ENCODE measurements at regions not wholly inside any gene's neighbourhood (a gene's known extent, or its start where the extent isn't known, plus 50 kb on each side); places are given as distances from the start of the nearest gene placed in this dataset.
A peak's percentile ranks its signal among the peaks of the same experiment; 100 is the strongest.

DNA sequence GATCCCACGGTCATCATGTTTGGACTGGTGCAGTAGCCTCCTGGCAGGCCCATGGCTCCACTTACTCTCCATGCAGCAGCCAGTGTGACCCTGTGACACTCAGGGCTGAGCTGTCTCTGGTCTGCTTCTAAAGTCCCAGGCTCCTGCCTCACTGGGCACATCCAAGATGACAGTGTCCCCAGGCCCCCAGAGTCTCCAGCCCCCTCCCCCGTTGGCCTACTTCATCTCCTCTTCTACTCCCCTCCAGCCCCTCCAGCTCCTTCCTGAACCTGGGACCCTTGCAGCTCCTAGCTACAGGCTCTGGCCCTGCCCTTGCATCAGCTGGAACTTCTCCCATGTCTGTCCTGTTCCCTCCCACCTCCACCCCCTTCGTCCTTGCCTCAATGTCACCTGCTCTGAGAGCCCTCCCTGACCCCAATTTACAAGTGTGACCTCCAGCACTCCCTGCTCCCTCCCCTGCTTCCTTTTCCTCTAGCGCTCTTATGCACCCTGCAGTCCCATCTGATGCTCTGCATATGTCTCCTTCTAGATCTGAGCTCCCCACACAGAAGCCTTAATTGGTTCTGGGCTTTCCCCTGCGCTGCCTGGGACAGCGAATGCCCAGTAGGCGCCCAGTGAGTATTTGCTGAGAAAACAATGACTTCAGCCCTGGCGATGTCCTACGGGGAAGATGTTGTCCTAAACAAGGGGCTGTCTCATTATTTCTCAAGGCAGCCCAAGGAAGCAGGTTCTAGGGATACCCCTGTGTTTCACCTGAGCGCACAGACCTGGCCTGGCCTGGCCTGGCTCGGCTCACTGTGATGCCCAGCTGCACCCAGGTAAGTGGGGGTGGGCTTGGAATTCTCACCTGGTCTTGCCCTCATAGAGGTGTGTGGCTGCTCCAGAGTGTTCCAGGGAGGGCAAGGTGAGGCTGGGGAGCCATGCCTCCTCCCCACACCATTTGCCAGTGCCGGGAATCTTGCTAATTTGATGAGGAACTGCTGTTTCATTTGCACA lies 600.6 kb downstream of the PTPRU start:
- TF ChIP-seq, protein P1, sequence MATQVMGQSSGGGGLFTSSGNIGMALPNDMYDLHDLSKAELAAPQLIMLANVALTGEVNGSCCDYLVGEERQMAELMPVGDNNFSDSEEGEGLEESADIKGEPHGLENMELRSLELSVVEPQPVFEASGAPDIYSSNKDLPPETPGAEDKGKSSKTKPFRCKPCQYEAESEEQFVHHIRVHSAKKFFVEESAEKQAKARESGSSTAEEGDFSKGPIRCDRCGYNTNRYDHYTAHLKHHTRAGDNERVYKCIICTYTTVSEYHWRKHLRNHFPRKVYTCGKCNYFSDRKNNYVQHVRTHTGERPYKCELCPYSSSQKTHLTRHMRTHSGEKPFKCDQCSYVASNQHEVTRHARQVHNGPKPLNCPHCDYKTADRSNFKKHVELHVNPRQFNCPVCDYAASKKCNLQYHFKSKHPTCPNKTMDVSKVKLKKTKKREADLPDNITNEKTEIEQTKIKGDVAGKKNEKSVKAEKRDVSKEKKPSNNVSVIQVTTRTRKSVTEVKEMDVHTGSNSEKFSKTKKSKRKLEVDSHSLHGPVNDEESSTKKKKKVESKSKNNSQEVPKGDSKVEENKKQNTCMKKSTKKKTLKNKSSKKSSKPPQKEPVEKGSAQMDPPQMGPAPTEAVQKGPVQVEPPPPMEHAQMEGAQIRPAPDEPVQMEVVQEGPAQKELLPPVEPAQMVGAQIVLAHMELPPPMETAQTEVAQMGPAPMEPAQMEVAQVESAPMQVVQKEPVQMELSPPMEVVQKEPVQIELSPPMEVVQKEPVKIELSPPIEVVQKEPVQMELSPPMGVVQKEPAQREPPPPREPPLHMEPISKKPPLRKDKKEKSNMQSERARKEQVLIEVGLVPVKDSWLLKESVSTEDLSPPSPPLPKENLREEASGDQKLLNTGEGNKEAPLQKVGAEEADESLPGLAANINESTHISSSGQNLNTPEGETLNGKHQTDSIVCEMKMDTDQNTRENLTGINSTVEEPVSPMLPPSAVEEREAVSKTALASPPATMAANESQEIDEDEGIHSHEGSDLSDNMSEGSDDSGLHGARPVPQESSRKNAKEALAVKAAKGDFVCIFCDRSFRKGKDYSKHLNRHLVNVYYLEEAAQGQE (IDR thresholded peaks at IDR 0.05) = no peak
- TF ChIP-seq RAD21 (IDR thresholded peaks at IDR 0.05) = no peak
- no peak for TF ChIP-seq MAX (IDR thresholded peaks at IDR 0.05)
- no peak for TF ChIP-seq RXRA (IDR thresholded peaks at IDR 0.05)
- TF ChIP-seq FOXA2 (IDR thresholded peaks at IDR 0.05) = no peak
- TF ChIP-seq HNF4G (IDR thresholded peaks at IDR 0.05) = no peak
- TF ChIP-seq TAF1 (conservative IDR thresholded peaks at IDR 0.05) = no peak
- no peak for TF ChIP-seq ZBTB33 (IDR thresholded peaks at IDR 0.05)
- no peak for TF ChIP-seq EGR1 (IDR thresholded peaks at IDR 0.05; ENCODE audit: low read depth in 2 of 2)
- no peak for TF ChIP-seq NR2F2 (IDR thresholded peaks at IDR 0.05)
- TF ChIP-seq CTCF (IDR thresholded peaks at IDR 0.05; ENCODE audit: low read depth, low read length, missing input control) = no peak
- TF ChIP-seq YY1 (IDR thresholded peaks at IDR 0.05) = no peak
- peak; percentile 27 for DNase-seq (ENCODE audit: low spot score)
- Histone ChIP-seq H3K9ac (ENCODE audit: low read depth in 1 of 2, low read length in 2 of 2) (no peak overlapping the region), H3K9me3 (ENCODE audit: control insufficient read depth in 4 of 4, low read length in 3 of 4) (peaks cover 0 to 10% (median 2%) of the 10 kb centered on the region in 4 donors), H3K27ac (ENCODE audit: low read depth in 1 of 2, low read length in 2 of 2) (no peak overlapping the region), H3K4me3 (ENCODE audit: low read depth in 1 of 3, low read length in 3 of 3) (no peak overlapping the region), H3K4me1 (ENCODE audit: control insufficient read depth in 4 of 4, insufficient read depth in 4 of 4, low read length in 3 of 4) (no peaks in the 10 kb centered on the region), H3K27me3 (ENCODE audit: control insufficient read depth in 4 of 4, insufficient read depth in 4 of 4, low read length in 3 of 4) (peaks cover 0 to 8% (median 0%) of the 10 kb centered on the region in 4 donors), H3K36me3 (ENCODE audit: control insufficient read depth in 4 of 4, insufficient read depth in 3 of 4, low read depth in 1 of 4, low read length in 3 of 4) (peaks cover 0 to 2% (median 0%) of the 10 kb centered on the region in 4 donors)
- 61% methylated on average over 12 of the region's 12 CpGs for WGBS

DNA sequence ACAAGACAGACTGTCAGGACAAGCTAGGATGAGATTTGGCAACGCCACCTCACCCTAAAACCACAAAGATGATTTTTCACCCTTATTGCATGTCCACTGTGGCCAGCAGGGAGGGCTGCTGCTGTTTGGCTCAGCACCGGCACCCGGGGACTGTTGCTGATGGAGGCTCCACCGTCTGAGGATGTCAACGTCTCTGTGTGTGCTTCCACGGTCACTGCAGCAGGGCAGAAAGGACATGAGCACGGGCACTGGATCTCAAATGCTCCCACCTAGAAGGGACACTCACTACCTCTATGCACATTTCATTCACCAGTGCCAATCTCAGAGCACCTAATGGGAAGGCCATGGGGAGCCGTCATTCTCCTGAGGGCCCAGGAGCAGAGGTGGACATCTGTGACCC lies 599.6 kb downstream of the PTPRU start:
- 62% methylated on average over 8 of the region's 8 CpGs for WGBS
- no peak overlapping the region for H3K27ac ChIP-seq (ENCODE audit: low read depth in 1 of 2, low read length in 2 of 2)
- H3K27me3 ChIP-seq (ENCODE audit: control insufficient read depth in 4 of 4, insufficient read depth in 4 of 4, low read length in 3 of 4) = peaks cover 0 to 8% (median 0%) of the 10 kb centered on the region in 4 donors
- DNase-seq (ENCODE audit: low spot score) = peak; percentile 16
- H3K9me3 ChIP-seq (ENCODE audit: control insufficient read depth in 4 of 4, low read length in 3 of 4) = peaks cover 0 to under 1% (median 0%) of the 10 kb centered on the region in 4 donors
- H3K4me1 ChIP-seq (ENCODE audit: control insufficient read depth in 4 of 4, insufficient read depth in 4 of 4, low read length in 3 of 4) = no peaks in the 10 kb centered on the region
- H3K9ac ChIP-seq (ENCODE audit: low read depth in 1 of 2, low read length in 2 of 2) = no peak overlapping the region
- H3K36me3 ChIP-seq (ENCODE audit: control insufficient read depth in 4 of 4, insufficient read depth in 3 of 4, low read depth in 1 of 4, low read length in 3 of 4) = peaks cover 0 to 2% (median 0%) of the 10 kb centered on the region in 4 donors
- no peak overlapping the region for H3K4me3 ChIP-seq (ENCODE audit: low read depth in 1 of 3, low read length in 3 of 3)
- no peak for TF ChIP-seq ZBTB33 (IDR thresholded peaks at IDR 0.05)
- no peak for TF ChIP-seq HNF4G (IDR thresholded peaks at IDR 0.05)
- TF ChIP-seq RXRA (IDR thresholded peaks at IDR 0.05) = no peak
- TF ChIP-seq FOXA1 (IDR thresholded peaks at IDR 0.05) = no peak
- no peak for TF ChIP-seq YY1 (IDR thresholded peaks at IDR 0.05)
- TF ChIP-seq RAD21 (IDR thresholded peaks at IDR 0.05) = no peak
- no peak for TF ChIP-seq CTCF (IDR thresholded peaks at IDR 0.05; ENCODE audit: low read depth, low read length, missing input control)
- no peak for TF ChIP-seq SP1 (IDR thresholded peaks at IDR 0.05)
